ENCODE measurements at regions not wholly inside any gene's neighbourhood (a gene's known extent, or its start where the extent isn't known, plus 50 kb on each side); places are given as distances from the start of the nearest gene placed in this dataset.

DNA sequence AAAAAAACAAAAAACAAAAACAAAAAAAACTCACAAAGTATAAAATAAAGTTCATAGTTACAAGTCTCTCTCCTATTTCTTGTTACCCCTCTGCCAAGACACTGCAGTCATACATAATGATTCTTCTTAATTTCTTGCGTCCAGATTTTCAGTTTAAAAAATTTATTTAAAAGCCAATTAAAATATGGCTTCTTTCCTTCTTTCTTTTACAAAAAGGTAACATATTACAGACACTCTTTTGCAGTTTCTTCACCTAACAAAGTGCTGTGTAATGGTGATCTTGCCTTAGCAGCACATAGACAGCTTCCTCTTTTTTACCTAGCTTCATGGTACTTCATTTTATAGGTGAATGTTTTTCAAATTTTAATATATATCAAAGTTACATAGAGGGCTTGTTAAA lies 136.1 kb upstream of the SGO1 start:
- Mint-ChIP-seq H3K36me3 (no peaks in the 10 kb centered on the region), H3K27me3 (no peaks in the 10 kb centered on the region), H3K9me3 (no peaks in the 10 kb centered on the region), H3K4me3 (no peak overlapping the region), H3K27ac (no peak overlapping the region), H3K4me1 (ENCODE audit: unreplicated experiment) (peaks cover 15% of the 10 kb centered on the region)
- DNase-seq (ENCODE audit: extremely low spot score, unreplicated experiment) = no peak
- TF ChIP-seq, protein P1, sequence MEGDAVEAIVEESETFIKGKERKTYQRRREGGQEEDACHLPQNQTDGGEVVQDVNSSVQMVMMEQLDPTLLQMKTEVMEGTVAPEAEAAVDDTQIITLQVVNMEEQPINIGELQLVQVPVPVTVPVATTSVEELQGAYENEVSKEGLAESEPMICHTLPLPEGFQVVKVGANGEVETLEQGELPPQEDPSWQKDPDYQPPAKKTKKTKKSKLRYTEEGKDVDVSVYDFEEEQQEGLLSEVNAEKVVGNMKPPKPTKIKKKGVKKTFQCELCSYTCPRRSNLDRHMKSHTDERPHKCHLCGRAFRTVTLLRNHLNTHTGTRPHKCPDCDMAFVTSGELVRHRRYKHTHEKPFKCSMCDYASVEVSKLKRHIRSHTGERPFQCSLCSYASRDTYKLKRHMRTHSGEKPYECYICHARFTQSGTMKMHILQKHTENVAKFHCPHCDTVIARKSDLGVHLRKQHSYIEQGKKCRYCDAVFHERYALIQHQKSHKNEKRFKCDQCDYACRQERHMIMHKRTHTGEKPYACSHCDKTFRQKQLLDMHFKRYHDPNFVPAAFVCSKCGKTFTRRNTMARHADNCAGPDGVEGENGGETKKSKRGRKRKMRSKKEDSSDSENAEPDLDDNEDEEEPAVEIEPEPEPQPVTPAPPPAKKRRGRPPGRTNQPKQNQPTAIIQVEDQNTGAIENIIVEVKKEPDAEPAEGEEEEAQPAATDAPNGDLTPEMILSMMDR (conservative IDR thresholded peaks at IDR 0.05) = no peak

DNA sequence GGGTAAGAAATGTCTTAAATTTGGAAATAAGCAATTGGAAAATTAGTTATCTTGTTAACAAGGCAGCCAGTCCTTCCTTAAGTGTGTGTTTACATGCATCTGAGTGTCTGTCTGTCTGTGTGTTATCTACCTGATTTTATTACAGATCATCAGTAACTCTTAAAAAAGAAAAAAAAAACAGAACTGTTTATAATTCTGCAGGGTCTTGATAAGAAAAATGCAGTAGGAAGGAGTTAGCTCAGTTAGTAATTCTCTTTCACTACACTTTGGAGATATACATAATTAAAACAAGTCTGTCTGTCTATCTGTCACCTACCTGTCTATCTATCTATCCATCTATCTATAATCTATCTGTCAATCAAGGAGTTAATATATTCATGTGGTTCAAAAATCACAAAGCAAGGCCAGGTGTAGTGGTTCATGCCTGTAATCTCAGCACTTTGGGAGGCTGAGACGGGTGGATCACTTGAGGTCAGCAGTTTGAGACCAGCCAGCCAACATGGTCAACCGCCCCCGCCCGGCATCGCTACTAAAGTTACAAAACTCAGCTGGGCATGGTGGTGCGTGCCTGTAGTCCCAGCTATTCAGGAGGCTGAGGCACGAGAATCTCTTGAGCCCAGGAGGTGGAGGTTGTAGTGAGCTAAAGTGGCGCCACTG lies 135.5 kb upstream of the SGO1 start:
- H3K27ac Mint-ChIP-seq = no peak overlapping the region
- no peak overlapping the region for H3K4me3 Mint-ChIP-seq
- no peaks in the 10 kb centered on the region for H3K27me3 Mint-ChIP-seq
- peaks cover 15% of the 10 kb centered on the region for H3K4me1 Mint-ChIP-seq (ENCODE audit: unreplicated experiment)
- DNase-seq (ENCODE audit: extremely low spot score, unreplicated experiment) = no peak
- TF ChIP-seq, protein P1 (conservative IDR thresholded peaks at IDR 0.05) = no peak
- no peaks in the 10 kb centered on the region for H3K36me3 Mint-ChIP-seq
- no peaks in the 10 kb centered on the region for H3K9me3 Mint-ChIP-seq

DNA sequence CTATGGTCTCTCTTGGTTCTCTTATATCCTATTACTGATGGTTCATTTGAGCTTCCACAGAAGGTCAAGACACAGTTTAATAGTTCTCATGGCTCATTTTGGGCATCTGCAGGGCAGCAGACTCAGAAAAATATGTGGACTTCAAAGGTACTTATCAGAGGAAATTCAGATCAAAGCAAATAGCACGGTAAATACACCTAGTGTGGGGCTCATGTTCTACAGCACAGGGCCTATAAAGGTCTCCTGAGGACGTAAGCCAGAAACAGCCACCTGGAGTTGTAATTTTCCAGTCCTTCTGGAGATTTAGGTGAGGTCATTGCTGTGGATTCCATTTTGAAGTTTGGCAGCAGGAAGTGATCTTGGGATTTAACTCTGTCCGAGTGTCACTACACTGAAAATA lies 134.5 kb upstream of the SGO1 start:
- no peak for DNase-seq (ENCODE audit: extremely low spot score, unreplicated experiment)
- Mint-ChIP-seq H3K4me3 (no peak overlapping the region), H3K27me3 (no peaks in the 10 kb centered on the region), H3K36me3 (no peaks in the 10 kb centered on the region), H3K4me1 (ENCODE audit: unreplicated experiment) (peaks cover 15% of the 10 kb centered on the region), H3K27ac (peak overlapping the region; percentile 53), H3K9me3 (no peaks in the 10 kb centered on the region)
- TF ChIP-seq, protein P1 (conservative IDR thresholded peaks at IDR 0.05) = no peak

DNA sequence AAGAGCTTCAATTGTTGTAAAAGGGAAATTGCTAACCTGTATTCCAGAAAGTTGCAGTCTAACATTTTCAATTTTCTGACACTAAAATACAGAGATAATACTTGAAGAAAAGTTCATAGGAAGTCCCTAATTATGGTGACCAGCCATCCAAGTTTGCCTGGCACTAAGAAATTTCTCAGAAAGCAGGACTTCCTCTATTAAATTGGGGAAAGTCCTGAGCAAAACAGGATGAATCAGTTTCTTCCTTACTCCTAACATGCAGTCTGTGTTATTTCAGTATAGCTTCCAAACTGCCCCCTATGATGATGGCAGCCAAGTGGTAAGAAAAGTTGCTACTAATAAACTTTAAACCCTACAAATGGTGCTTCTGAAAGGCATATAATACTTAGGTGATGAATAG lies 133.5 kb upstream of the SGO1 start:
- Mint-ChIP-seq H3K27me3 (no peaks in the 10 kb centered on the region), H3K36me3 (no peaks in the 10 kb centered on the region), H3K9me3 (no peaks in the 10 kb centered on the region), H3K27ac (no peak overlapping the region), H3K4me3 (no peak overlapping the region), H3K4me1 (ENCODE audit: unreplicated experiment) (peaks cover 15% of the 10 kb centered on the region)
- TF ChIP-seq, protein P1 (conservative IDR thresholded peaks at IDR 0.05) = no peak
- no peak for DNase-seq (ENCODE audit: extremely low spot score, unreplicated experiment)

DNA sequence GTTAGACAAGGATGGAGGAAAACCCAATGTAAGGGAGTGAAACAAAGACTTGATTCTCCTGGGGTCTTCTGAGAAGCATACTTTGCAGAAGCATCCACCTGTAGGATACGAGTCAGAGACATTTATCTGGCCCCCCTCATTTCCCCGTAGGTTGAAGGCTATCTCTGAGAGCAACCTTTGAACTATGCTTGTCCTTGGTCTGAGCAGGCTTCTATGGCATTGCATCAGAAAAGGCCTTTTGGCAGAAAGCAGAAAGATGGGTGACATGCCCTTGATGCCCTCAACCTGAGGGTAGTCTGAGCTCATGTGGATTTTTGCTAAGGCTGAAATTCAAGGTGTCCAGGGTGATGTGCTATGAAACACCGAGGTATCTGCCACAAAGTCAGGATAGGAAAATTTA lies 131.6 kb upstream of the SGO1 start:
- no peak overlapping the region for H3K4me3 Mint-ChIP-seq
- H3K36me3 Mint-ChIP-seq = no peaks in the 10 kb centered on the region
- no peak for DNase-seq (ENCODE audit: extremely low spot score, unreplicated experiment)
- no peak overlapping the region for H3K27ac Mint-ChIP-seq
- TF ChIP-seq, protein P1 (conservative IDR thresholded peaks at IDR 0.05) = no peak
- H3K9me3 Mint-ChIP-seq = peaks cover 1% of the 10 kb centered on the region
- H3K4me1 Mint-ChIP-seq (ENCODE audit: unreplicated experiment) = peaks cover 15% of the 10 kb centered on the region
- H3K27me3 Mint-ChIP-seq = no peaks in the 10 kb centered on the region

DNA sequence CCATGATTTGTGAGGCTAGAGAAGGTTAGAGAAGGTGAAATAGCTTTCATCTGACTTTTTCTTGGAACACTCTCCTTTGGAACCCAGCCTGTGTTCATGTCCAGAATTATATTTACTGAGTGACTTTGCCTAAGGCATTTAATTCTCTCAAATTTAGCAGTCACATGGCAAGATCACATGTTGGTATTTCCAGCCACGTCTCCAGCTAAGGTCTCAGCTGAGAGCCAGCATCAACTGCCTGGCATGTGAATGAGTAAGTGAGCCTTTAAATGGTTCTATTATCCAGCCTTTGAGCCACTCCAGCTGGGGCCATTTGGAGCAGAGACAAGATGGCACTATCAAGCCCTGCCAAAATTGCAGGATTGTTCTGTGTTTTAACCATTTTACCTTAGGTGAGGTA lies 130.2 kb upstream of the SGO1 start:
- DNase-seq (ENCODE audit: extremely low spot score, unreplicated experiment) = no peak
- TF ChIP-seq, protein P1 (conservative IDR thresholded peaks at IDR 0.05) = no peak

More for the DNA sequence above, 130.2 kb upstream of the SGO1 start:
- Mint-ChIP-seq H3K27ac (no peak overlapping the region), H3K36me3 (no peaks in the 10 kb centered on the region), H3K4me1 (ENCODE audit: unreplicated experiment) (peaks cover 15% of the 10 kb centered on the region), H3K27me3 (no peaks in the 10 kb centered on the region), H3K9me3 (peaks cover 4% of the 10 kb centered on the region), H3K4me3 (no peak overlapping the region)
